ENCODE measurements at regions not wholly inside any gene's neighbourhood (a gene's known extent, or its start where the extent isn't known, plus 50 kb on each side); places are given as distances from the start of the nearest gene placed in this dataset.
A peak's percentile ranks its signal among the peaks of the same experiment; 100 is the strongest.
"Not testable (repeated sequence)": the region's sequence is repeated elsewhere in the genome, so short reads cannot be mapped to it uniquely, and the experiment has no call there.

- DNase-seq (ENCODE audit: low read depth in 2 of 3, low spot score in 1 of 3), result no peak
These were observed 101.2 kb upstream of the SEC11C start for GRCh38 chr18:59038295-59039039.

- not testable (repeated sequence) for DNase-seq (ENCODE audit: low read depth in 2 of 3, low spot score in 1 of 3)
These were observed 100.7 kb upstream of the SEC11C start for GRCh38 chr18:59039040-59039320.

- DNase-seq (ENCODE audit: low read depth in 2 of 3, low spot score in 1 of 3), result no peak
These were observed 100.2 kb upstream of the SEC11C start for GRCh38 chr18:59039449-59039848.

- DNase-seq (ENCODE audit: low read depth in 2 of 3, low spot score in 1 of 3), result no peak
These were observed 98.9 kb upstream of the SEC11C start for GRCh38 chr18:59040770-59041148.

GRCh38 chr18:59041296-59041695, 98.4 kb upstream of the SEC11C start:
- DNase-seq (ENCODE audit: low read depth in 2 of 3, low spot score in 1 of 3), result no peak

- DNase-seq (ENCODE audit: low read depth in 2 of 3, low spot score in 1 of 3), result no peak
These were observed 97.6 kb upstream of the SEC11C start for GRCh38 chr18:59041819-59042815.

- no peak for DNase-seq (ENCODE audit: low read depth in 2 of 3, low spot score in 1 of 3)
These were observed 94.8 kb upstream of the SEC11C start for GRCh38 chr18:59044855-59045254.

- no peak for DNase-seq (ENCODE audit: low read depth in 2 of 3, low spot score in 1 of 3)
These were observed 92.2 kb upstream of the SEC11C start for GRCh38 chr18:59047321-59048047.

GRCh38 chr18:59048048-59048363, 91.7 kb upstream of the SEC11C start:
- DNase-seq (ENCODE audit: low read depth in 2 of 3, low spot score in 1 of 3), result no peak

GRCh38 chr18:59048378-59048777, 91.3 kb upstream of the SEC11C start:
- no peak for DNase-seq (ENCODE audit: low read depth in 2 of 3, low spot score in 1 of 3)

- no peak for DNase-seq (ENCODE audit: low read depth in 2 of 3, low spot score in 1 of 3)
These were observed 89.7 kb upstream of the SEC11C start for GRCh38 chr18:59049721-59050660.

GRCh38 chr18:59050661-59051057, 89.0 kb upstream of the SEC11C start:
- DNase-seq (ENCODE audit: low read depth in 2 of 3, low spot score in 1 of 3), result no peak

- no peak for DNase-seq (ENCODE audit: low read depth in 2 of 3, low spot score in 1 of 3)
These were observed 88.1 kb upstream of the SEC11C start for GRCh38 chr18:59051470-59052165.

GRCh38 chr18:59052965-59053820, 86.5 kb upstream of the SEC11C start:
- no peak for DNase-seq (ENCODE audit: low read depth in 2 of 3, low spot score in 1 of 3)

GRCh38 chr18:59054496-59055287, 85.0 kb upstream of the SEC11C start:
- DNase-seq (ENCODE audit: low read depth in 2 of 3, low spot score in 1 of 3), result no peak

GRCh38 chr18:59055345-59056032, 84.2 kb upstream of the SEC11C start:
- no peak for DNase-seq (ENCODE audit: low read depth in 2 of 3, low spot score in 1 of 3)

GRCh38 chr18:59056706-59057492, 82.8 kb upstream of the SEC11C start:
- DNase-seq (ENCODE audit: low read depth in 2 of 3, low spot score in 1 of 3), result peak in 2 of 3 donors; percentile 35 to 74

Measured in stimulated activated CD4-positive, alpha-beta T cell treated with anti-CD3 and anti-CD28 coated beads, Interleukin-12 subunit alpha, Interleukin-12 subunit beta, amount 100 ng/mL, for 48 hours (primary cell).